HepG2 (cell line): ENCODE measurements at regions not wholly inside any gene's neighbourhood (a gene's known extent, or its start where the extent isn't known, plus 50 kb on each side); places are given as distances from the start of the nearest gene placed in this dataset.

Experiments
- CHD4 ChIP-seq: fragments of 200-600 bp; sonication (generic); IDR thresholded peaks from 2 replicates; pipeline ENCODE4 v1.7.0; 2017; ENCODE audit warnings: mild to moderate bottlenecking, low read length, borderline replicate concordance
- PLRG1 ChIP-seq: fragments of 450-650 bp; conservative IDR thresholded peaks from 2 replicates; pipeline ENCODE4 v1.6.1; 2016
- ZNF382 ChIP-seq: sonication (generic); formaldehyde crosslinking; IDR thresholded peaks from 2 replicates; pipeline ENCODE4 v1.5.0; 2020; ENCODE audit warnings: missing genetic modification reagents, mild to moderate bottlenecking, borderline replicate concordance
- ZNF704 ChIP-seq: sonication (generic); formaldehyde crosslinking; IDR thresholded peaks from 2 replicates; pipeline ENCODE4 v1.8.1; 2023; ENCODE audit warnings: mild to moderate bottlenecking, inconsistent platforms, moderate library complexity, missing genetic modification reagents, borderline replicate concordance

- TF ChIP-seq PLRG1 (no peak), ZNF704 (no peak), ZNF382 (CRISPR knock-in tag) (no peak), CHD4 (no peak)
Observed at GRCh38 chr9:117795271-117795670, 91.1 kb downstream of the TLR4 start.
